ENCODE measurements at regions not wholly inside any gene's neighbourhood (a gene's known extent, or its start where the extent isn't known, plus 50 kb on each side); places are given as distances from the start of the nearest gene placed in this dataset.

GRCh38 chr15:89406940-89407607 lies 72.5 kb upstream of the POLG start:
- H3K4me3 ChIP-seq = peak overlapping the region in 1 of 2 donors; percentile 26
- H3K36me3 ChIP-seq = no peaks in the 10 kb centered on the region
- TF ChIP-seq, protein P1, sequence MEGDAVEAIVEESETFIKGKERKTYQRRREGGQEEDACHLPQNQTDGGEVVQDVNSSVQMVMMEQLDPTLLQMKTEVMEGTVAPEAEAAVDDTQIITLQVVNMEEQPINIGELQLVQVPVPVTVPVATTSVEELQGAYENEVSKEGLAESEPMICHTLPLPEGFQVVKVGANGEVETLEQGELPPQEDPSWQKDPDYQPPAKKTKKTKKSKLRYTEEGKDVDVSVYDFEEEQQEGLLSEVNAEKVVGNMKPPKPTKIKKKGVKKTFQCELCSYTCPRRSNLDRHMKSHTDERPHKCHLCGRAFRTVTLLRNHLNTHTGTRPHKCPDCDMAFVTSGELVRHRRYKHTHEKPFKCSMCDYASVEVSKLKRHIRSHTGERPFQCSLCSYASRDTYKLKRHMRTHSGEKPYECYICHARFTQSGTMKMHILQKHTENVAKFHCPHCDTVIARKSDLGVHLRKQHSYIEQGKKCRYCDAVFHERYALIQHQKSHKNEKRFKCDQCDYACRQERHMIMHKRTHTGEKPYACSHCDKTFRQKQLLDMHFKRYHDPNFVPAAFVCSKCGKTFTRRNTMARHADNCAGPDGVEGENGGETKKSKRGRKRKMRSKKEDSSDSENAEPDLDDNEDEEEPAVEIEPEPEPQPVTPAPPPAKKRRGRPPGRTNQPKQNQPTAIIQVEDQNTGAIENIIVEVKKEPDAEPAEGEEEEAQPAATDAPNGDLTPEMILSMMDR (IDR thresholded peaks at IDR 0.05) = no peak
- H3K4me1 ChIP-seq = peaks cover 0 to 16% of the 10 kb centered on the region in 2 donors
- DNase-seq (ENCODE audit: low spot score in 2 of 2) = no peak
- no peak overlapping the region for H3K27ac ChIP-seq
- no peaks in the 10 kb centered on the region for H3K9me3 ChIP-seq
- intact Hi-C loops (cut with DNase I) = no loop called here
- H3K27me3 ChIP-seq = peaks cover 18% of the 10 kb centered on the region

DNA sequence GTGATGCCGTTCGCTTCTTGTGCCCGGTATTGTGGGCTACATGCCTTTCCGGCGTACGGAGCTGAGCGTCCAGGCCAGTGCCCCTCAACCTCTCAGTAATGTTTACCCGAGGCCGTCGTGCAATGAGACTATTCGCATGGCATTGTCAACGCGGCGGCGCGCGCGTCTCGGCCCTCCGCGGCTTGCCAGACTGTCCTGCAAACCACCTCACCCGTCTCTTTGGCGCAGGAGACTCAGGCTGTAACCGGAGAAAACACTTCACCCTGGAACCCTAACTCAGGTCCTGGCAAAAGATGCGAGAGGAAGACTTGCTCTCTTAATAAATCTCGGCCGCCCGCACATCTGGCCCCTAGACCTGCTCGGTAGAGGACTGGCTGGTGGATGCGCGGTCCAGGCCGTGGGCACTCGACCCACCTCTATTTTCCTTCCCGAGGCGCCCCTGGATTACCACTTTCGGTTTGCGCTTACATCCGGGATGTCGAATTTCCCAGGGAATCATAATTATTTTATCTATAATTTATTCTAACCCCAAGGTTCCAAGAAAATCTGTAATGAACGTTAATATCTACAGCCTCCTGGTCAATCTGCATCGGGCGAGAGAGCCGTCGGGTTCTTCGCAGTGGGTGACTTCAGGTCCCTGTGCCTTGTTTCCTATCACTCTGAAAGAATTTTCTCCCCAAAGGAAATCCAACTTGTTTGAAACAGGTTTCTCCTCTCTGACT lies 71.8 kb upstream of the POLG start:
- Histone ChIP-seq H3K4me3 (peak overlapping the region; percentile 8 to 13), H3K27me3 (peaks cover 18% of the 10 kb centered on the region), H3K27ac (no peak overlapping the region), H3K9me3 (no peaks in the 10 kb centered on the region), H3K36me3 (no peaks in the 10 kb centered on the region), H3K4me1 (peaks cover 0 to 16% of the 10 kb centered on the region in 2 donors)
- intact Hi-C loops (cut with DNase I) = no loop called here
- no peak for DNase-seq (ENCODE audit: low spot score in 2 of 2)
- TF ChIP-seq, protein P1 (IDR thresholded peaks at IDR 0.05) = no peak

DNA sequence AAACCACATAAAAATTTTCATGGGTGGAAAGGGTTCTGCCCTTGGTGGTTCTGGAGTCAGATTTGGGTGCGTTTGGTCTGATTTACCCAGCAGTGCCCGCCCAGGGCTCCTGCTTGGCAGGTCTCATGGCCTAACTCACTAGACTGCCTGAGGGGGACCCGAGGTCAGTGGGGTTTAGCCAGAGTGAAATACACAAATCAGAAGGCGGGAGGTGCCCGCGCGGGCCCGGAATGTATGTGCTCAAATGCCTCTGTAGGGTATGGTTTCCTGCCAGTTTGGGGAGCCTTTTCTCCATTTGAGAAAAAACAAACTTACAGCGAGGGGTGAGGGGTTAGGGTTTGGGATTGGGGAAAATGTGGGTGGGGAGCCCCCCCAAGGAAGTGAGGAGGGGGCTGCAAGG lies 70.9 kb upstream of the POLG start:
- no peaks in the 10 kb centered on the region for H3K36me3 ChIP-seq
- no peak overlapping the region for H3K27ac ChIP-seq
- peaks cover 0 to 16% of the 10 kb centered on the region in 2 donors for H3K4me1 ChIP-seq
- peaks cover 18% of the 10 kb centered on the region for H3K27me3 ChIP-seq
- no peaks in the 10 kb centered on the region for H3K9me3 ChIP-seq
- TF ChIP-seq, protein P1 (IDR thresholded peaks at IDR 0.05) = no peak
- no peak for DNase-seq (ENCODE audit: low spot score in 2 of 2)
- intact Hi-C loops (cut with DNase I) = no loop called here
- no peak overlapping the region for H3K4me3 ChIP-seq

- TF ChIP-seq, protein P1 (IDR thresholded peaks at IDR 0.05) = no peak
- H3K27me3 ChIP-seq = peaks cover 23% of the 10 kb centered on the region
- intact Hi-C loops (cut with DNase I) = no loop called here
- no peak overlapping the region for H3K27ac ChIP-seq
- H3K4me1 ChIP-seq = peaks cover 0 to 25% of the 10 kb centered on the region in 2 donors
- no peak for DNase-seq (ENCODE audit: low spot score in 2 of 2)
- H3K9me3 ChIP-seq = no peaks in the 10 kb centered on the region
- H3K36me3 ChIP-seq = no peaks in the 10 kb centered on the region
- H3K4me3 ChIP-seq = no peak overlapping the region
Observed at GRCh38 chr15:89404023-89404422, 69.4 kb upstream of the POLG start.

- DNase-seq (ENCODE audit: low spot score in 2 of 2) = no peak
- H3K27ac ChIP-seq = no peak overlapping the region
- intact Hi-C loops (cut with DNase I) = no loop called here
- H3K4me1 ChIP-seq = peaks cover 0 to 21% of the 10 kb centered on the region in 2 donors
- TF ChIP-seq, protein P1 (IDR thresholded peaks at IDR 0.05) = no peak
- no peaks in the 10 kb centered on the region for H3K9me3 ChIP-seq
- H3K36me3 ChIP-seq = no peaks in the 10 kb centered on the region
- no peak overlapping the region for H3K4me3 ChIP-seq
- peaks cover 23% of the 10 kb centered on the region for H3K27me3 ChIP-seq
Observed at GRCh38 chr15:89402518-89402805, 67.8 kb upstream of the POLG start.
